ENCODE measurements at regions not wholly inside any gene's neighbourhood (a gene's known extent, or its start where the extent isn't known, plus 50 kb on each side); places are given as distances from the start of the nearest gene placed in this dataset.

- H3K18ac ChIP-seq (ENCODE audit: insufficient read length, low read depth, low read length) = no peak overlapping the region
- no peak overlapping the region for H3K27ac Mint-ChIP-seq
- no peak overlapping the region for H3K4me2 ChIP-seq (ENCODE audit: insufficient read depth, insufficient read length, low read length)
- WGBS (ENCODE audit: extremely low coverage, insufficient read length, low lambda C conversion rate) = no CpG with 5 or more reads among the region's 3 CpGs
- H4K8ac ChIP-seq (replicated peaks; ENCODE audit: insufficient read length, low read depth, low read length) = no peak overlapping the region
- H2BK20ac ChIP-seq (ENCODE audit: low read depth, low read length, poor library complexity, severe bottlenecking) = no peak overlapping the region
- H3K9me3 Mint-ChIP-seq = no peaks in the 10 kb centered on the region
- H2BK5ac ChIP-seq (ENCODE audit: insufficient read length, low read length) = no peak overlapping the region
- no peaks in the 10 kb centered on the region for H3K4me1 ChIP-seq (ENCODE audit: insufficient read depth, low read length)
- no peak overlapping the region for H2BK15ac ChIP-seq (ENCODE audit: low read depth, low read length)
- no peak overlapping the region for H3K27ac ChIP-seq (ENCODE audit: insufficient read length, low read depth, low read length)
- no peak overlapping the region for H3T11ph ChIP-seq (ENCODE audit: low read length)
- no peaks in the 10 kb centered on the region for H3K79me1 ChIP-seq (ENCODE audit: insufficient read depth, low read depth, low read length, poor library complexity, severe bottlenecking)
- H3K4me1 Mint-ChIP-seq = peaks cover 0 to 6% of the 10 kb centered on the region in 2 experiments; a peak in 2 of 4 replicates
- H3K14ac ChIP-seq (ENCODE audit: insufficient read depth, low read length) = no peak overlapping the region
- no peak overlapping the region for H2BK12ac ChIP-seq (ENCODE audit: insufficient read length, low read depth, low read length)
- no peaks in the 10 kb centered on the region for H3K36me3 Mint-ChIP-seq (ENCODE audit: insufficient read depth in 1 of 3, low read depth in 3 of 3)
- no peaks in the 10 kb centered on the region for H3K27me3 Mint-ChIP-seq (ENCODE audit: low read depth)
- no peak overlapping the region for H3K4ac ChIP-seq (ENCODE audit: low read depth, low read length)
- no peaks in the 10 kb centered on the region for H3K27me3 ChIP-seq (ENCODE audit: insufficient read depth, low read length)
- H2AK5ac ChIP-seq (ENCODE audit: insufficient read length, low read length) = no peak overlapping the region
- H3K9me3 ChIP-seq (ENCODE audit: control insufficient read depth, low read depth, low read length) = no peaks in the 10 kb centered on the region
- no peaks in the 10 kb centered on the region for H3K79me2 ChIP-seq (ENCODE audit: insufficient read depth, low read length)
- DNase-seq = no peak
- H3K9ac ChIP-seq (ENCODE audit: extremely low read depth, insufficient read length, low read length) = no peak overlapping the region
- no peak overlapping the region for H4K5ac ChIP-seq (ENCODE audit: insufficient read length, low read depth, low read length)
- no peaks in the 10 kb centered on the region for H3K23me2 ChIP-seq (ENCODE audit: insufficient read length, low read depth, low read length, poor library complexity, severe bottlenecking)
- TF ChIP-seq CTCF (conservative IDR thresholded peaks at IDR 0.05) = no peak
- H3K23ac ChIP-seq (ENCODE audit: insufficient read length, low read depth, low read length) = no peak overlapping the region
- H4K20me1 ChIP-seq (ENCODE audit: control insufficient read depth, insufficient read depth, insufficient read length) = no peaks in the 10 kb centered on the region
- H2BK120ac ChIP-seq (ENCODE audit: low read depth, low read length, poor library complexity, severe bottlenecking) = no peak overlapping the region
- no peak overlapping the region for H4K91ac ChIP-seq (ENCODE audit: insufficient read length, low read depth, low read length)
- no peak overlapping the region for H2AFZ ChIP-seq (ENCODE audit: low read length)
- H3K56ac ChIP-seq (ENCODE audit: insufficient read length, low read depth, low read length) = no peak overlapping the region
- H3K4me3 Mint-ChIP-seq = no peak overlapping the region
These were observed 1763.0 kb upstream of the C9orf72 start for GRCh38 chr9:29336281-29336680.

Measured in H9 (cell line).